HG03095 (cell line): ENCODE measurements at regions not wholly inside any gene's neighbourhood (a gene's known extent, or its start where the extent isn't known, plus 50 kb on each side); places are given as distances from the start of the nearest gene placed in this dataset.
"Not testable (repeated sequence)": the region's sequence is repeated elsewhere in the genome, so short reads cannot be mapped to it uniquely, and the experiment has no call there.

Source experiments
- ATAC-seq: cut with Tn5 transposase; IDR thresholded peaks from one replicate; pipeline ENCODE4 v1.9.1; 2021; ENCODE audit warnings: moderate library complexity; ENCODE audit not compliant: unreplicated experiment

DNA sequence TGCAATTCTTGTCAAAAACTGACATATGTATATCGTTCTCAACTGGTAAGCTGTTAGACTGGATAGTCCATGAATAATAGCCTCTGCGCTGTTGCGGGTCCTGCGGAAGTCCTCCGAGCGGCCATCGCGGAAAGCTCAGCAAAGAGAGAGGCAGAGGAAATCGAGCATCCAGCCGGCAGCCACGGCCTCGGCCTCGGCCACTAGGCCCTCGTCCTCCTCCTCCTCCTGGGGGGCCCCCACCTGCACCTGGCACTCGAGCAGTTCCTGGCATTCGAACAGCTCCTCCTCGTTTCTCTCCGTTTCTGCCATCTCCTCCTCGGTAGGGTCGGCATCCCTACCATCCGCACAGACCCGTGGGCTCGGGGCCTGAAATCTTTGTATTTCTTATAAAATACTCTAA lies 111.2 kb upstream of the CYLC1 start:
- ATAC-seq = not testable (repeated sequence)

DNA sequence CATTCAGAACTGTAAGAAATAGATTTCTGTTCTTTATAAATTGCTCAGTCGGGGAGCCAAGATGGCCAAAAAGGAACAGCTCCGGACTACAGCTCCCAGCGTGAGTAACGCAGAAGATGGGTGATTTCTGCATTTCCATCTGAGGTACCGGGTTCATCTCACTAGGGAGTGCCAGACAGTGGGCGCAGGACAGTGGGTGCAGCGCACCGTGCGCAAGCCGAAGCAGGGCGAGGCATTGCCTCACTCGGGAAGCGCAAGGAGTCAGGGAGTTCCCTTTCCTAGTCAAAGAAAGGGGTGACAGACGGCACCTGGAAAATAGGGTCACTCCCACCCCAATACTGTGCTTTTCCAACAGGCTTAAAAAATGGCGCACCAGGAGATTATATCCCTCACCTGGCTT lies 110.5 kb upstream of the CYLC1 start:
- not testable (repeated sequence) for ATAC-seq

DNA sequence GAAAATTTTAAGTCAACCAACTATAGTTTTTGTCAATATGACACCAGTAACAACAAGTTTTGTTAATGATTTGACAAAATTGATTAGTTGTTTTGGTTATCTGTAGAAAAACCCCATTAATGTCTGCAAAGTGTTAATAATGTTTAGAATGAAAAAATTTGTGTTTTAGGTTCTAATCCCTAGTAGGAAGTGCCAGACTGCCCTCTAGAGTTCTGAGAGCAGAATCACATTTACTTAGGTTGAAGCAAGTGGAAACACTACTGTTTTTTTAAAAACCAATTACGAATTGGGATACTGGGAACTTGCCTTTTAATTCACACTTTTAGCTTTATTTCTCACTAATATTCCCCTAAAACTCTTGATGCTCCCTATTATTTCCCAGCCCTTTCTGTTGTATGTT lies 101.1 kb upstream of the CYLC1 start:
- ATAC-seq = peak; percentile 55

DNA sequence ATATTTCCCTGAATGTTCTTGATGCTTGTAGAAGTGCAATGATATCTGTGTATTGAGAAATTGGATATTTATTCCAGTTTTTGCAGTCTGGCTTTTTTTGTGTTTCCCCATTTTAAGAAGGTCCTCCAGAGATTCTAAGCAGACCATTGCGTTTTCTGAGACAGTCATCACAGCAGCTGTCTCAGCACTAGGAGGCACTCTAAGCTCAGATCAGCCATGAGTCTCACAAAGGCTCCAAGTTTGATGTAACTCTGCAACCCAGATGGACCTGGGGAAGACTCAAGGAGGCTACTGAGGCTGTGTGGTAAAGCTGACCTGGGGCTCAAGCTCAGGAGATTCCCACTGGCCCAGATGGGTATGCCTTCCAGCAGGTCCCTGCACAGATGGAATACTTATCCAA lies 89.3 kb upstream of the CYLC1 start:
- ATAC-seq = no peak
